HCT116 (cell line): ENCODE measurements at regions not wholly inside any gene's neighbourhood (a gene's known extent, or its start where the extent isn't known, plus 50 kb on each side); places are given as distances from the start of the nearest gene placed in this dataset.

Source experiments
- ATF3 ChIP-seq: IDR thresholded peaks from 2 replicates; pipeline ENCODE4 v1.6.1; 2012
- POLR2A ChIP-seq: IDR thresholded peaks from 2 replicates; pipeline ENCODE4 v1.7.0; 2011; ENCODE audit warnings: borderline replicate concordance; ENCODE audit not compliant: insufficient read depth, insufficient read length; ENCODE audit errors: extremely low read depth
- SRF ChIP-seq: IDR thresholded peaks from 2 replicates; pipeline ENCODE4 v1.6.1; 2012; ENCODE audit warnings: low read depth

GRCh38 chr6:170175644-170176135, 115.2 kb downstream of the DLL1 start:
- TF ChIP-seq ATF3 (no peak), POLR2A (no peak), SRF (no peak)
